ENCODE measurements at regions not wholly inside any gene's neighbourhood (a gene's known extent, or its start where the extent isn't known, plus 50 kb on each side); places are given as distances from the start of the nearest gene placed in this dataset.

- no peak for DNase-seq
- no peak overlapping the region for H3K27ac Mint-ChIP-seq (ENCODE audit: unreplicated experiment)
- H3K36me3 Mint-ChIP-seq (ENCODE audit: unreplicated experiment), result peaks cover 4% of the 10 kb centered on the region
- H3K4me1 Mint-ChIP-seq (ENCODE audit: low read depth, unreplicated experiment), result peaks cover 7% of the 10 kb centered on the region
- H3K4me3 Mint-ChIP-seq (ENCODE audit: unreplicated experiment), result no peak overlapping the region
- peaks cover 11% of the 10 kb centered on the region for H3K27me3 Mint-ChIP-seq (ENCODE audit: unreplicated experiment)
- TF ChIP-seq CTCF (IDR thresholded peaks at IDR 0.05; ENCODE audit: partially characterized antibody, unreplicated experiment), result no peak
- H3K9me3 Mint-ChIP-seq (ENCODE audit: unreplicated experiment), result peaks cover 8% of the 10 kb centered on the region
Observed at GRCh38 chr2:8540552-8541055, 141.3 kb upstream of the ID2 start.

GRCh38 chr2:8541223-8541622 is 140.6 kb upstream of the ID2 start:
- Mint-ChIP-seq H3K27me3 (ENCODE audit: unreplicated experiment) (peaks cover 11% of the 10 kb centered on the region), H3K4me1 (ENCODE audit: low read depth, unreplicated experiment) (peaks cover 8% of the 10 kb centered on the region), H3K4me3 (ENCODE audit: unreplicated experiment) (no peak overlapping the region), H3K27ac (ENCODE audit: unreplicated experiment) (no peak overlapping the region), H3K36me3 (ENCODE audit: unreplicated experiment) (peaks cover 4% of the 10 kb centered on the region), H3K9me3 (ENCODE audit: unreplicated experiment) (peaks cover 8% of the 10 kb centered on the region)
- no peak for DNase-seq
- TF ChIP-seq CTCF (IDR thresholded peaks at IDR 0.05; ENCODE audit: partially characterized antibody, unreplicated experiment), result no peak

GRCh38 chr2:8541636-8542035 is 140.2 kb upstream of the ID2 start:
- no peak overlapping the region for H3K4me3 Mint-ChIP-seq (ENCODE audit: unreplicated experiment)
- H3K4me1 Mint-ChIP-seq (ENCODE audit: low read depth, unreplicated experiment), result peaks cover 11% of the 10 kb centered on the region
- no peak overlapping the region for H3K27ac Mint-ChIP-seq (ENCODE audit: unreplicated experiment)
- TF ChIP-seq CTCF (IDR thresholded peaks at IDR 0.05; ENCODE audit: partially characterized antibody, unreplicated experiment), result no peak
- peaks cover 8% of the 10 kb centered on the region for H3K9me3 Mint-ChIP-seq (ENCODE audit: unreplicated experiment)
- peaks cover 11% of the 10 kb centered on the region for H3K27me3 Mint-ChIP-seq (ENCODE audit: unreplicated experiment)
- DNase-seq, result no peak
- peaks cover 4% of the 10 kb centered on the region for H3K36me3 Mint-ChIP-seq (ENCODE audit: unreplicated experiment)

GRCh38 chr2:8542381-8543059 is 139.3 kb upstream of the ID2 start:
- H3K36me3 Mint-ChIP-seq (ENCODE audit: unreplicated experiment), result peaks cover 4% of the 10 kb centered on the region
- peaks cover 13% of the 10 kb centered on the region for H3K27me3 Mint-ChIP-seq (ENCODE audit: unreplicated experiment)
- no peak overlapping the region for H3K27ac Mint-ChIP-seq (ENCODE audit: unreplicated experiment)

More at GRCh38 chr2:8542381-8543059, 139.3 kb upstream of the ID2 start:
- Mint-ChIP-seq H3K4me3 (ENCODE audit: unreplicated experiment) (no peak overlapping the region), H3K4me1 (ENCODE audit: low read depth, unreplicated experiment) (peaks cover 11% of the 10 kb centered on the region), H3K9me3 (ENCODE audit: unreplicated experiment) (peaks cover 7% of the 10 kb centered on the region)
- no peak for TF ChIP-seq CTCF (IDR thresholded peaks at IDR 0.05; ENCODE audit: partially characterized antibody, unreplicated experiment)
- DNase-seq, result no peak
